Spleen (tissue), 11 donors: ENCODE measurements at regions not wholly inside any gene's neighbourhood (a gene's known extent, or its start where the extent isn't known, plus 50 kb on each side); places are given as distances from the start of the nearest gene placed in this dataset.

Experiments used
- DNase-seq: peaks from one replicate; pipeline ENCODE4 v3.0.0-alpha.2; 2020
- H3K27ac ChIP-seq, 8 donors: fragments of 200-600 bp; sonication (generic) in 7 of 8; 1 replicate in 4 of 8; 2 replicates in 4 of 8; pipeline versions ENCODE4 v1.5.0 to v1.8.0; 2016 to 2021; ENCODE audit warnings: inconsistent platforms in 4 of 8, mild to moderate bottlenecking in 4 of 8, moderate library complexity in 1 of 8
- H3K27me3 ChIP-seq, 7 donors: fragments of 200-600 bp; sonication (generic) in 6 of 7; replicated peaks in 1 of 7; 1 replicate in 4 of 7; 2 replicates in 3 of 7; pipeline versions ENCODE4 v1.5.0 to v1.8.0; 2016 to 2021; ENCODE audit warnings: inconsistent platforms in 3 of 7, mild to moderate bottlenecking in 1 of 7
- H3K36me3 ChIP-seq, 6 donors: fragments of 200-600 bp; sonication (generic) in 5 of 6; 1 replicate in 4 of 6; 2 replicates in 2 of 6; pipeline versions ENCODE4 v1.5.0 to v1.8.0; 2016 to 2021; ENCODE audit warnings: inconsistent platforms in 2 of 6
- H3K4me1 ChIP-seq, 6 donors: fragments of 200-600 bp; sonication (generic) in 5 of 6; 1 replicate in 3 of 6; 2 replicates in 3 of 6; pipeline versions ENCODE4 v1.5.0 to v1.8.0; 2016 to 2021; ENCODE audit warnings: inconsistent platforms in 3 of 6
- H3K4me3 ChIP-seq, 8 donors: fragments of 200-600 bp; sonication (generic) in 7 of 8; 1 replicate in 4 of 8; 2 replicates in 4 of 8; pipeline versions ENCODE4 v1.5.0 to v1.8.0; 2016 to 2021; ENCODE audit warnings: inconsistent platforms in 4 of 8, mild to moderate bottlenecking in 4 of 8, moderate library complexity in 2 of 8
- H3K9me3 ChIP-seq, 8 donors: fragments of 200-600 bp; sonication (generic) in 7 of 8; 1 replicate in 4 of 8; 2 replicates in 4 of 8; pipeline versions ENCODE4 v1.5.0 to v1.8.0; 2016 to 2021; ENCODE audit warnings: inconsistent platforms in 4 of 8
- CTCF ChIP-seq, 11 experiments: fragments of 200-600 bp in 7 of 11; fragments of 450-650 bp in 4 of 11; sonication (generic) in 4 of 11; IDR thresholded peaks in 8 of 11; conservative IDR thresholded peaks in 3 of 11; 1 replicate in 7 of 11; 2 replicates in 4 of 11; pipeline versions ENCODE4 v1.4.0 to v1.8.0; 2016 to 2021; ENCODE audit warnings: antibody characterized with exemption in 11 of 11, inconsistent platforms in 4 of 11, mild to moderate bottlenecking in 1 of 11
- POLR2A ChIP-seq, 3 donors: fragments of 450-650 bp; IDR thresholded peaks; one replicate each; pipeline ENCODE4 v1.5.1; 2017; ENCODE audit warnings: antibody characterized with exemption in 3 of 3, mild to moderate bottlenecking in 1 of 3
- POLR2AphosphoS5 ChIP-seq, 3 donors: sonication (generic); formaldehyde crosslinking; IDR thresholded peaks; one replicate each; pipeline ENCODE4 v1.5.1; 2017; ENCODE audit warnings: antibody characterized with exemption in 3 of 3
- WGBS, 5 donors: extraction: QIAGEN DNeasy Blood & Tissue Kit in 3 of 5; methylation state at CpG; one replicate each; pipeline versions ENCODE4 v1.1.5 to v1.1.7; 2013 to 2018; 5-methylcytosine and 5-hydroxymethylcytosine counted together
- intact Hi-C: fragments of 100-400 bp; cut with DNase I; formaldehyde crosslinking; loops from one replicate; pipeline ENCODE4 v1.15.0; 2023; ENCODE audit warnings: low total_unique reads
- donor health status: healthy with polysubstance abuse.
- donor health status: DM: no; HTN: no; CAD: no; lungs with moderate emphysema.
- donor health status: DM: no; HTN: no; CAD: no.
- donor health status: Bipolar disorder and iron deficiency.
- donor health status: healthy.
- donor health status: DM: no; HTN: no; CAD: no.
- donor health status: DM: yes; HTN: yes; CAD: no.

- peaks cover 0 to 5% (median 0%) of the 10 kb centered on the region in 8 donors for H3K9me3 ChIP-seq
- no peaks in the 10 kb centered on the region for H3K36me3 ChIP-seq
- TF ChIP-seq POLR2AphosphoS5 (IDR thresholded peaks at IDR 0.05), result no peak
- TF ChIP-seq POLR2A (IDR thresholded peaks at IDR 0.05), result no peak
- intact Hi-C loops, result no loop called here
- no peak overlapping the region for H3K4me3 ChIP-seq
- 71 to 89% (median 80%) methylated on average over 5 of the region's 5 CpGs for WGBS, 5 donors
- no peak overlapping the region for H3K27ac ChIP-seq
- H3K4me1 ChIP-seq, result no peaks in the 10 kb centered on the region
- DNase-seq, result no peak
- H3K27me3 ChIP-seq, result no peaks in the 10 kb centered on the region
Measured at GRCh38 chr6:20312606-20313005, 89.1 kb upstream of the E2F3 start.

GRCh38 chr6:20313051-20313450 lies 88.6 kb upstream of the E2F3 start:
- TF ChIP-seq POLR2AphosphoS5 (IDR thresholded peaks at IDR 0.05), result no peak
- TF ChIP-seq CTCF (IDR thresholded peaks at IDR 0.05 in 8 of 11, conservative IDR thresholded peaks at IDR 0.05 in 3 of 11), result no peak
- TF ChIP-seq POLR2A (IDR thresholded peaks at IDR 0.05), result no peak
- H3K4me3 ChIP-seq, result no peak overlapping the region
- H3K36me3 ChIP-seq, result no peaks in the 10 kb centered on the region
- no peak overlapping the region for H3K27ac ChIP-seq
- H3K27me3 ChIP-seq, result no peaks in the 10 kb centered on the region
- 28 to 40% (median 32%) methylated on average over 3 of the region's 3 CpGs for WGBS, 5 donors
- H3K9me3 ChIP-seq, result peaks cover 0 to 5% (median 0%) of the 10 kb centered on the region in 8 donors
- H3K4me1 ChIP-seq, result no peaks in the 10 kb centered on the region
- no peak for DNase-seq
- intact Hi-C loops, result no loop called here

GRCh38 chr6:20313960-20314530 lies 87.6 kb upstream of the E2F3 start:
- no peaks in the 10 kb centered on the region for H3K27me3 ChIP-seq
- H3K36me3 ChIP-seq, result no peaks in the 10 kb centered on the region
- H3K27ac ChIP-seq, result no peak overlapping the region
- intact Hi-C loops, result no loop called here
- DNase-seq, result no peak
- H3K9me3 ChIP-seq, result peaks cover 0 to 10% (median 5%) of the 10 kb centered on the region in 8 donors
- 65 to 77% (median 75%) methylated on average over 7 of the region's 7 CpGs for WGBS, 5 donors
- no peak overlapping the region for H3K4me3 ChIP-seq
- no peaks in the 10 kb centered on the region for H3K4me1 ChIP-seq
- TF ChIP-seq POLR2AphosphoS5 (IDR thresholded peaks at IDR 0.05), result no peak
- no peak for TF ChIP-seq POLR2A (IDR thresholded peaks at IDR 0.05)
- TF ChIP-seq CTCF (IDR thresholded peaks at IDR 0.05 in 8 of 11, conservative IDR thresholded peaks at IDR 0.05 in 3 of 11), result no peak

GRCh38 chr6:20314866-20315845 lies 86.5 kb upstream of the E2F3 start:
- H3K27me3 ChIP-seq, result no peaks in the 10 kb centered on the region
- H3K4me1 ChIP-seq, result peaks cover 0 to 3% (median 2%) of the 10 kb centered on the region in 6 donors
- no peaks in the 10 kb centered on the region for H3K36me3 ChIP-seq
- H3K9me3 ChIP-seq, result peaks cover 0 to 11% (median 6%) of the 10 kb centered on the region in 8 donors
- 83 to 96% (median 83%) methylated on average over 4 of the region's 4 CpGs for WGBS, 5 donors
- DNase-seq, result no peak
- no peak overlapping the region for H3K4me3 ChIP-seq
- no peak overlapping the region for H3K27ac ChIP-seq
- intact Hi-C loops, result no loop called here
- TF ChIP-seq CTCF (IDR thresholded peaks at IDR 0.05 in 8 of 11, conservative IDR thresholded peaks at IDR 0.05 in 3 of 11) (no peak), POLR2AphosphoS5 (IDR thresholded peaks at IDR 0.05) (no peak), POLR2A (IDR thresholded peaks at IDR 0.05) (no peak)
